OCI-LY7 (cell line): ENCODE measurements at regions not wholly inside any gene's neighbourhood (a gene's known extent, or its start where the extent isn't known, plus 50 kb on each side); places are given as distances from the start of the nearest gene placed in this dataset.

ENCODE experiments used
- BruUV-seq: library from RNA; stranded (reverse); fragments of 400-500 nt; replicated peaks from 2 replicates; lab custom pipeline; 2021; lab: Mats Ljungman, UMichigan
- CTCF ChIA-PET: fragments of 300-600 bp; sonication (Branson Sonifier 250); formaldehyde crosslinking; loops from one replicate; lab custom pipeline; 2022; ENCODE audit warnings: antibody characterized with exemption; ENCODE audit not compliant: unreplicated experiment; lab: Charles Lee
- POLR2A ChIA-PET: fragments of 300-600 bp; sonication (Branson Sonifier 250); formaldehyde crosslinking; loops from one replicate; lab custom pipeline; 2022; ENCODE audit warnings: antibody characterized with exemption; lab: Charles Lee
- DNase-seq: peaks from one replicate; pipeline ENCODE4 v3.0.0-alpha.2; 2015; ENCODE audit warnings: low spot score
- H2AFZ ChIP-seq: fragments of 200-600 bp; sonication (generic), shearing (Covaris generic); 2 replicates; pipeline ENCODE4 v1.6.1; 2014; ENCODE audit warnings: mild to moderate bottlenecking, antibody characterized with exemption, low read length, moderate library complexity
- H3K27ac ChIP-seq: fragments of 200-600 bp; sonication (generic); 2 replicates; pipeline ENCODE4 v1.5.1; 2014; ENCODE audit warnings: mixed run types, low read depth, mild to moderate bottlenecking, moderate library complexity, low read length, inconsistent platforms; ENCODE audit not compliant: poor library complexity, severe bottlenecking
- H3K36me3 ChIP-seq: fragments of 200-600 bp; sonication (generic); 2 replicates; pipeline ENCODE4 v1.6.1; 2014; ENCODE audit warnings: mild to moderate bottlenecking, antibody characterized with exemption, low read length, moderate library complexity, mixed read lengths; ENCODE audit not compliant: insufficient read depth
- H3K4me1 ChIP-seq: fragments of 200-600 bp; sonication (generic); 2 replicates; pipeline ENCODE4 v1.5.1; 2014; ENCODE audit warnings: mild to moderate bottlenecking, low read length; ENCODE audit not compliant: insufficient read depth, poor library complexity, severe bottlenecking
- H3K4me2 ChIP-seq: fragments of 200-600 bp; sonication (generic); 2 replicates; pipeline ENCODE4 v1.6.1; 2014; ENCODE audit warnings: mild to moderate bottlenecking, low read length
- H3K4me3 ChIP-seq: fragments of 200-600 bp; sonication (generic); 2 replicates; pipeline ENCODE4 v1.5.1; 2014; ENCODE audit warnings: mild to moderate bottlenecking, low read depth, low read length; ENCODE audit not compliant: poor library complexity, severe bottlenecking
- H3K79me2 ChIP-seq: fragments of 200-600 bp; sonication (generic); 2 replicates; pipeline ENCODE4 v1.6.1; 2016; ENCODE audit warnings: low read depth, mild to moderate bottlenecking, low read length, moderate library complexity, mixed read lengths; ENCODE audit not compliant: insufficient read depth
- H3K9me2 ChIP-seq: fragments of 200-600 bp; sonication (generic); 2 replicates; pipeline ENCODE4 v1.6.1; 2016; ENCODE audit warnings: mild to moderate bottlenecking, low read length, mixed read lengths; ENCODE audit not compliant: insufficient read depth
- H3K9me3 ChIP-seq: fragments of 200-600 bp; sonication (generic); 2 replicates; pipeline ENCODE4 v1.6.1; 2014; ENCODE audit warnings: mild to moderate bottlenecking, mixed run types, low read length, mixed read lengths
- H4K20me1 ChIP-seq: fragments of 200-600 bp; sonication (generic); 2 replicates; pipeline ENCODE4 v1.6.1; 2014; ENCODE audit warnings: mild to moderate bottlenecking, antibody characterized with exemption, low read length, moderate library complexity, mixed read lengths; ENCODE audit not compliant: insufficient read depth
- EZH2phosphoT487 ChIP-seq: fragments of 200-600 bp; sonication (generic); IDR thresholded peaks from 2 replicates; pipeline ENCODE4 v1.6.1; 2018; ENCODE audit warnings: low read depth, borderline replicate concordance, mild to moderate bottlenecking, mixed run types, antibody characterized with exemption, low read length, moderate library complexity, mixed read lengths
- intact Hi-C: fragments of 100-400 bp; cut with micrococcal nuclease; formaldehyde crosslinking; loops from one replicate; pipeline ENCODE4 v1.10.0; 2022; ENCODE audit not compliant: unreplicated experiment
- TF ChIP-seq, protein P1 (sequence below): fragments of 200-600 bp; sonication (generic); conservative IDR thresholded peaks from 2 replicates; pipeline ENCODE4 v1.5.1; 2014; ENCODE audit warnings: mild to moderate bottlenecking, antibody characterized with exemption, low read length, moderate library complexity, mixed read lengths

DNA sequence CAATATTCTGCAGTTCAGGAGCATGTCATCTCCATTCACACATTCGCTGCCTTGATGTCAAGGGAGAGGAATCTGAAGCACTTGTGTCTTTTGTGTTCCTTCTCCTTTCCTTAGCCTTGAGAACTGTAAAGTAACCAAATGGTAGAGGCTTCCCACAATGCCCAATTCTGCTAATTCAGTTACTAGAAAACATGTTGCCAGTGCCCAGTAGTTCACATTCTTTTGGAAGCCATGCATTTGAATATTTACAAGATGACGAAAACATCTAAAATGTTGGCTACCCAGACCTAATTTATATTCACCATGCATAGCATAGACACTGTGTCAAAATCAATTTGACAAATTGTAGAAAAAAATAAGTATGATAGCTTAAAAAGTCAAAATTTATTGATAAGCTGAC is 852.7 kb upstream of the PHF14 start:
- Histone ChIP-seq H4K20me1 (no peaks in the 10 kb centered on the region), H3K4me2 (no peak overlapping the region), H3K4me3 (no peak overlapping the region), H3K4me1 (no peaks in the 10 kb centered on the region), H3K9me2 (no peaks in the 10 kb centered on the region), H3K27ac (no peak overlapping the region), H2AFZ (no peak overlapping the region), H3K9me3 (no peaks in the 10 kb centered on the region), H3K36me3 (no peaks in the 10 kb centered on the region), H3K79me2 (no peaks in the 10 kb centered on the region)
- POLR2A ChIA-PET = no interaction called here
- intact Hi-C loops = no loop called here
- no peak for TF ChIP-seq EZH2phosphoT487
- TF ChIP-seq, protein P1, sequence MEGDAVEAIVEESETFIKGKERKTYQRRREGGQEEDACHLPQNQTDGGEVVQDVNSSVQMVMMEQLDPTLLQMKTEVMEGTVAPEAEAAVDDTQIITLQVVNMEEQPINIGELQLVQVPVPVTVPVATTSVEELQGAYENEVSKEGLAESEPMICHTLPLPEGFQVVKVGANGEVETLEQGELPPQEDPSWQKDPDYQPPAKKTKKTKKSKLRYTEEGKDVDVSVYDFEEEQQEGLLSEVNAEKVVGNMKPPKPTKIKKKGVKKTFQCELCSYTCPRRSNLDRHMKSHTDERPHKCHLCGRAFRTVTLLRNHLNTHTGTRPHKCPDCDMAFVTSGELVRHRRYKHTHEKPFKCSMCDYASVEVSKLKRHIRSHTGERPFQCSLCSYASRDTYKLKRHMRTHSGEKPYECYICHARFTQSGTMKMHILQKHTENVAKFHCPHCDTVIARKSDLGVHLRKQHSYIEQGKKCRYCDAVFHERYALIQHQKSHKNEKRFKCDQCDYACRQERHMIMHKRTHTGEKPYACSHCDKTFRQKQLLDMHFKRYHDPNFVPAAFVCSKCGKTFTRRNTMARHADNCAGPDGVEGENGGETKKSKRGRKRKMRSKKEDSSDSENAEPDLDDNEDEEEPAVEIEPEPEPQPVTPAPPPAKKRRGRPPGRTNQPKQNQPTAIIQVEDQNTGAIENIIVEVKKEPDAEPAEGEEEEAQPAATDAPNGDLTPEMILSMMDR = no peak
- no peak for DNase-seq
- CTCF ChIA-PET = no interaction called here
- no TSS peak for BruUV-seq

DNA sequence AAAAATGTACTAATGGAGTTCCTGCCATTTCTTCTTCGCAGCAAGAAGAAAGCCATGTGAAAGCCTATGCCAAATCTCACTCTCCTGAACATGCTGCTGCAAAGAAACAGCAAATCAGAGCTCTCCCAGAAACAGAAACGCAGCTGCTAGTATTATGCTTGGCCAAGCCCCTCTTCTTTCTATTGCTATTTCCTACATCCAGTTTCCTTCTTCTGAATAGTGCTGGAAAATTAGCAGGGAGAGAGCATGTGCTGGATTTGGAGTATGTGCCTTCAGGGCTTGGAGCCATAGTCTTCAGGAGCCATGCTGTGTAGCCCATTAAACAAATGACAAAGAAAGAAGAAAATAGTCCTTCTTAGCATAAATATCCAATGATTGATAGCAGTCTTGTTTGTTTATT is 852.0 kb upstream of the PHF14 start:
- POLR2A ChIA-PET = no interaction called here

DNA sequence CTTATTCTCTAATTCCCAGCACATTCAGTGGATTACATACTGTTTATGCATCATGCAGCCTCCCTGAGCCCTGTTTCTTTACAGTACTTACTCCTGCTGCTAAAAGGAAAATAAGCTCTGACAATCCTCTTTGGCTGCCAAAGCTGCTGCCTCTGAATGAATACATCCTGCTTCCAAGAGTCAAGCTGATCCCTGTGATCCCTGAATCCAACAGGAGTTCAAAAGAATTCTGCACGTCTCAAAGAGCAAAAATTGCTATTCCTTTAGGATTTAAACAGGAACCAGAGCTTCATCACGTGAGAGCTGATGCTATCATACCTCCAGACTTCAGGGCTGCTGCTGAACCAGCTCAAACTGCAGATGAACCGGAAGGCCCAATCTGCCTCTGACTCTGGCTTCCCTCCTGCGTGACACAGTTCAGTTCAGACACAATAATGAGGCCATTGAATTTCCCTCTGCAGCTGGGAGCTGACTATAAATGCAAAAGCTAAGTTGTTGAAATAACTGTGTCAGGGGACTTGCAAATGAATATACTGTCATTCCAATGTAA is 851.0 kb upstream of the PHF14 start:
- TF ChIP-seq, protein P1 = no peak
- no peak for TF ChIP-seq EZH2phosphoT487
- intact Hi-C loops = no loop called here
- Histone ChIP-seq H3K4me1 (no peaks in the 10 kb centered on the region), H3K27ac (no peak overlapping the region), H2AFZ (no peak overlapping the region), H3K4me3 (no peak overlapping the region), H3K79me2 (no peaks in the 10 kb centered on the region), H3K9me3 (no peaks in the 10 kb centered on the region), H3K36me3 (no peaks in the 10 kb centered on the region), H4K20me1 (no peaks in the 10 kb centered on the region), H3K9me2 (no peaks in the 10 kb centered on the region), H3K4me2 (no peak overlapping the region; the same call in 1 of the 2 replicates)
- no peak for DNase-seq
- ChIA-PET POLR2A (no interaction called here), CTCF (no interaction called here)
- BruUV-seq = no TSS peak

More for the DNA sequence above, 852.0 kb upstream of the PHF14 start:
- Histone ChIP-seq H2AFZ (no peak overlapping the region), H3K4me2 (no peak overlapping the region), H3K4me3 (no peak overlapping the region), H3K36me3 (no peaks in the 10 kb centered on the region), H3K9me3 (no peaks in the 10 kb centered on the region), H3K27ac (no peak overlapping the region), H3K4me1 (no peaks in the 10 kb centered on the region), H3K9me2 (no peaks in the 10 kb centered on the region), H4K20me1 (no peaks in the 10 kb centered on the region), H3K79me2 (no peaks in the 10 kb centered on the region)
- intact Hi-C loops = no loop called here
- no TSS peak for BruUV-seq
- no peak for DNase-seq
- CTCF ChIA-PET = no interaction called here
- TF ChIP-seq EZH2phosphoT487 = no peak
- TF ChIP-seq, protein P1 = no peak
